NCI-H2029 treated with DMSO at 0.1 percent for 48 hours (cell line): ENCODE measurements at regions not wholly inside any gene's neighbourhood (a gene's known extent, or its start where the extent isn't known, plus 50 kb on each side); places are given as distances from the start of the nearest gene placed in this dataset.

ENCODE experiments used
- DNase-seq: peaks from one replicate; lab custom pipeline; 2025; lab: John Stamatoyannopoulos, UW

DNA sequence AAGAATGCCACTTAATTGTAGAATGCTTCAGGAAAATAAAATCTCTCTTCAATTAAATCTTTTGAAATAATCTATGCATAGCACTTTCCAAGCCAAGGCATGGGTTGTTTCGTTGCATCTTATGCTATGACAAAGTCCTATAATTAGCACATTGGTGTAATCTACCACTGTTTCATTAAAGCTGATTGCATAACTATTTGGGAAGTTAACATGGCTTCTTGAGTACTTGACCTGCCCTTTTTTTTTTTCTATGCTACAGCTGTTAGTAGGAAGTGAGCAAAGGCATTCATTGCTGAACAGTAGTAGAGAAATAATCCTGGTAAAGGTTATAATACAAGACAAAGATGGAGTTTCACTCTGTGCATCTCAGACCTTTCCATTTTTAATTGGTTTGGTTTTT lies 557.2 kb upstream of the CELF2 start:
- DNase-seq = no peak

DNA sequence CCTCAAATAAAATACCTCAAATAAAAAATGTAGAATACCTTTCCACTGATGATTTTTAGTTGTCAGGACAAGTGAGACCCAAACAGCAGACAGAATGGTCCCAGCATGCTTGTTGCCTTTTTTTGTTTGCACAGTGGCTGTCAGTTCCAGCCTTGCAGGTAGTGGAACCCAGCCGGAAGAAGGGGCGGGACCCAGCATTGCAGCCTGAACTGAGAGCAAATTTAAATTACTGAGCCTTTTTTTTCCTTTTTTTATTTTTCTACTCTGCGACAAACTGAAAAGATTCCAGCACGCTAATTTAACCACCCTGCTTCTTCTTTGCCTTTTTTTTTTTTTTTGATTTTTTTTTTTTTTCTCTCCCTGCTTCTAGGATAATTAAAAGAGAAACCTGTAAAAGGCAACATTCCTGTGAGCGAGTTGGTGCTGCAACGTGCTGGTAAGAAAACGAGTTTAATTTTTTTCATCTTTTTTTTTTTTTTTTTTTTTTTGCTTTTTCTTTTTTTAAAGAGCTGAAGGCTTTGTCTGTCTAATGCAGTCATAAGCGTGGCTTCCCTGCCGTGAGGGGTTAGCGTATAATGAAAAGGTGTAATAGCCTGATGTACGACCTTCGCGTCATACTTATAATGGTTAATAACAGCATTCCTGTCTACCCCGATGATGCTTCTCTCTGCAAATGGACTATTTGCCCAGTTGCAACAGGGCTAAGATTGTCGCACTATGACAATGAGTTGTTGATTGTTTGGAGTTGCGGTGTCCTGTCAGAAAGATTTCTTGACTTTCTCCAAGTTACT lies 555.3 kb upstream of the CELF2 start:
- DNase-seq = no peak

DNA sequence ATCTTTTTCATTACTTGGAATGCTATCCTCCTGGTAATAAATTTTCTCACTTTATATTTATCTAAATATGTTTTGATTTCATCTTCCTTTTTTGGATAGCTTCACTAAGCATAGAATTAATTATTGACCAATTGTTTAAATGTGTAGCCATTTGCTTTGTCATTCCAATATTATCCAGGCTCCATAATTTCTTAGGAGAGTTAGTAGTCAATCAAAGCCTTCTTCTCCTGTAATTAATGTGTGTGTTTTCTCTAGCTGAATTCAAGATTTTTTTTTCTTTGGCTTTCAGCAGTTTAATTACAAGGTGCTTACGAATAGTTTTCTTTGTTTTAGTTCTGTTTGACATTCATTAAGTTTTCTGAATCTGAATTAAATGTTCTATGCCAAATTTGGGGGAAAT lies 545.9 kb upstream of the CELF2 start:
- DNase-seq = no peak

DNA sequence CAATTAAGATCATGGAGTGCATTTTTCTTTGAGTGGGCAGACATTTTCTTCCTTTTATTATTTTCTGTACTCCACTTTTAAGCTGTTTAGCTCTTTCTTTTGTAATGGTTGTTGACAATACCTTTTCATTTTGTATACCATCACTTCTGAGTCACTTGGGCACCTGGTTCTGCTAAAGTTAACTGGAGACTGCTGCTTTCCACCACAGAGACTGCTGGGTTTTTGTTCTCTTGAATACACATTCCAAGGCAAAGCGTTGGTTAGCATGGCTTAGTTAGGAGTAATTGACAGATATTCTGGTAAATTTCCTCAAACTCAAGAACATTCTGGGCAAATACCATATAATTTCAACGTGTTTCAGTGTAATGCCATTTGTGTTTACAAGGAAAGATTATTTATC lies 541.9 kb upstream of the CELF2 start:
- DNase-seq = no peak

DNA sequence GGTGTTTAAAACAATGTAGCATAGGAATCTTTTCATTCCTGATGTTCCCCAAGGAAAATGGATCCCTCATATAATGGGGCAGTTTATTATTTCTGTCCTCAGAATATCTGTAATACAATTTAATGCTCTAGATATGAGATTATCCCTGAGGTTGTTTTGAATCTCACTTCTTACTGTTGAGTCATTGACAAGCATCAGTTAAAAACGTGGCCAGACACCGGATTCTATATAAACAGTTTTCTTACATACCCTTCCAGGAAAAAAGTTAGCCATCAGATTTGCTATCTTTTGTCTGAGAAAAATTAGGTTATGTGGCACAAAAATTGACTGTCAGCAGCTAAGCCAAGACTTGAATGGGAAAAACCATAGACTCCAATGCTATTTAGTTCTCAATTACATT lies 539.8 kb upstream of the CELF2 start:
- no peak for DNase-seq

DNA sequence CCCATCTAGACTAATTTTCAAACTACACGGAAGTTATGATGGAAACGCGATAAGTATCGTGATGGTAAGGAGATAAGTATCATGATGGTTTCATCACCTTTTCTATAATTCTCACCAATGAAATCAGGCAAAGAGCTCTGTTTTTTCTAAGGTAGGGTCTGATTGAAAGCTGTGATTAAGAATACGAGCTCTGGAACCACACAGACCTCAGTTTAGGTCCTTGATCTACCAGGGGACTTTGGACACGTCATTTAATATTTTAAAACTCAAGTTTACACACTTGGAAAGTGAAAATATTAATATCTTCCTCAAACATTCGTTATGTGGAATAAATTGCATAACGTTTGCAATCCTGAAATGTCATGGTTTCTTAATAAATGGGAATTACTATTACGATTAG lies 538.2 kb upstream of the CELF2 start:
- DNase-seq = no peak

DNA sequence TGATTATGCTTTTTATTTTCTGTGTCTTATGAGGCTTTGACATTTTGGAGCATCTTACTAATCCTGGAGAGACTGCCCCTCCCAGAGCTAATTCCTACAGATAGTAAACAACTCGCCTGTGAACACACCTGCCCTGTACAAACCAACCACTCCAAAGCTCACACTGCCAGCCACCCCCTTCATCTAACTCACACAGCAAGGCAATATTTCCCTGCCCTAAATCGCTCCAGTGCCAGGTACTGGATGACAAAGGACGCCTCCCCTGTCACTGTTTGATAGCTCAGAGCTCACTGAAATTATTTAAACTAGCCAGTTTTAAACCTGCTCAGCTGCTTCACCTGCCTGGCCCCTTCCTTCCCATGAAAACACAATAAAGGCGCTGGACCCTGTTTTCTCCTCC lies 535.1 kb upstream of the CELF2 start:
- DNase-seq = no peak

DNA sequence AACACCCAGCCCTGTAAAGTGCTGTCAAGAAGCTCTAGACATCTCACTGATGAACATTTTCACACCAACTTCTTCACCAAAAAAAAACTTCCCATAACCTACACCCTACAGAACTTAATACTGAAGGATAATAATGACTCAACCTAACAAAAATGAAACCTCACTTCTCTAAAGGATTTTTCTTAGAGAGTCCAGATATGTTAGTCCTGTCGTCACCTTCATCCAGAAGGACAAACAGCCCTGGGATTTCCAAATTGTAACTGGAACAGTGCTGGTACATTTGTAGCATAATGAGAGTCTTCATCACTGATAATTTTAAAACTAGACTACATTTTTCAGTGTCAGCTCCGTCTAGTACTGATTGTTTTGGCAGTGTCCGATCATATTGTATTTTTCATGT lies 528.6 kb upstream of the CELF2 start:
- no peak for DNase-seq

DNA sequence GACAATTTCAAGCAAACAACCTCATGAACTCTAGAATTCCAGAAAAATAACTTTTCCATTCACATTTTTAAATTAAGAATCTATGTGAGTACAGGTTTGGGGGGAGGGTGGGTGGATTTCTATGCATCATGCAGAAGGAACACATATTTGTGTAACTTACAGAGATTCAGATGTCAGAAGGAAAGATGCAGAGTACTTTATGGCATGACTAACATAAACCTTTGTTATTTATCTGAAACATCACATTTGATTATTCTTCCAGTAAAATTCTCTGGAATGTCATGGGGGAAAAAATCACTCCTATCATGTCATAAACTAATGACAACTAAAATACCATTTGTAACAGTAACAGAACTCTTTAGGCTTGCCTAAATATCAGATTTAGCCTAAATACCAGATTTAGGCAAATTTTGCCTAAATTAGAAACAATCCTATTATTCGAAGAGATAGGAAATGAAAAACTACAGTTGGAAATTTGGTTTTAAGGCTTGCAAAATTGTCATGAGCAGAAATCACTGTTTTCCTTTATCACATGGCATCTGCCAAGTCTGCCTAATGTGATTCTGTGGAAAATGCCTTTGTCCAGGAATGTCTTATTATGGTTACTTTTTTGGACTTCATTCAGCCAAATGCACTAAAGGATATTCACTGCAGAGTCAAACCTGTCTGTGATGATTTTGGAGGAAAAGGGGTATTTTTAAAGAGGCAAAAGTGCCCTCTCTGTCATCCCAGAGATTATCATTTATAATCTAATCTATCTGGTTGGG lies 527.7 kb upstream of the CELF2 start:
- no peak for DNase-seq

DNA sequence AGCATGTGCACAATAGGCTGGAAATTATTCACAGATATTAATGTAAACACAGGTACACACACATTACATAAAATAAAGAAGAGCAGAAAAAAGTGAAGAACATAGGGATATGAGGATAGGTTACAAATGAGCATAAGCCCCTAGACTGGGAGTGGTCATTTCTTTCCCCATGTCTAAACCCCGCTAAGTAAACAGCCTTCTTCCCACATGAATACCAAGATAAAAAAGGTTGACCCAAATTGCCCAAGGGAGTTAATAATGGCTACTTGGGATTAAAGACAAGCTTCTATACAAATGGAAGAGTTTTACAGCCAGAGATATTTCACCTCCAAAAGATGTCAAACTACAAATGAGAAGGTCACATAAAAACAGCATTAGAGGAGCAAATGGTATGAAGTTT lies 527.1 kb upstream of the CELF2 start:
- DNase-seq = no peak

DNA sequence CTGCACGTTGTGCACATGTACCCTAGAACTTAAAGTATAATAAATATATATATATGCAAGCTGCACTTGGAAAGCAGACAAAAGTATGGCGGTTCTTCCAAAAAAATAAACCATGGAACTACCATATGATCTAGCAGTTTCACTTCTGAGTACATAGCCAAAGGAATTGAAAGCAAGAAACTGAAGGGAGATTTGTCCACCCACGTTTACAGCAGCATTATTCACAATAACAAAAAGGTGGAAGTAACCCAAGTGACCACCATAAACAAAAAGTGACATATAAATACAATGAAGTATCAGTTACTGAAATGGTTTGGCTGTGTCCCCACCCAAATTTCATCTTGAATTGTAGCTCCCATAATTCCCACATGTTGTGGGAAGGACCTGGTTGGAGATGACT lies 525.3 kb upstream of the CELF2 start:
- DNase-seq = no peak

DNA sequence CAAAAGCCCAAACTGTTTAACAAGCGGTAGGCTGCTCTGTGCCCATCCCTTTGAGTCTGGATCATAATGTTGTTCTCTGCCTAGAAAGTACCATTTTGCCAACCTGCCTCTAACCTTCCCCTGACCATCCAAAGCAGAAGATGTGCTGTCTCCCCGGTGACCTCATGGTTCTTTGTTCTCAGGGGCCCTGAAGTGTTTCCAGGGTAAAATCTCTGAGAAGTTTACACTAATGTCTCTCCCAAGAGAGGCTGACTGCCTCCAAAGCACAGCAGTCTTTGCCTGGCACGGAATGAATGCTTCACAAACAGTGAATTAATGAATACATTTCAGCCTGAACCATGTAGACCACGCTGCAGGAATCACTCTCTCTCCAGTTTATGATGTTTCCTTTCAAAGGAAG lies 523.8 kb upstream of the CELF2 start:
- no peak for DNase-seq

DNA sequence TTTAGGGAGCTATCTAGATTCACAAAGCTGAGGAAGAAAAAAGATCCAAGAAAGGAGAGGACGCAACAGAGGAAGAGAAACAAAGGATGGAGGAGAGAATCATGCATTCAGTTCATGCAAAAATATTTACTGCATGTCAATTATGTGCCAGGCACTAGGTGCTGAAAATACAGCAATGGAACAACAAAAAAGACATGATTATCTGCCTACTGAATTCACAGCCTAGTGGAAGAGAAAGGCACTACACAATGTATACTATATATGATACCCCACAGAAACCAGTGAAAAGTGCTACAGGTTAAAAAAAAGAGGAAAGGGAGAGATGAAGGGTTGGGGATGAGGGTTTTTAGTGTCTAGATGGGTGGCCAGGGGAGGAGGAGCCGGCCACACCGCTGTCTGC lies 520.4 kb upstream of the CELF2 start:
- no peak for DNase-seq

DNA sequence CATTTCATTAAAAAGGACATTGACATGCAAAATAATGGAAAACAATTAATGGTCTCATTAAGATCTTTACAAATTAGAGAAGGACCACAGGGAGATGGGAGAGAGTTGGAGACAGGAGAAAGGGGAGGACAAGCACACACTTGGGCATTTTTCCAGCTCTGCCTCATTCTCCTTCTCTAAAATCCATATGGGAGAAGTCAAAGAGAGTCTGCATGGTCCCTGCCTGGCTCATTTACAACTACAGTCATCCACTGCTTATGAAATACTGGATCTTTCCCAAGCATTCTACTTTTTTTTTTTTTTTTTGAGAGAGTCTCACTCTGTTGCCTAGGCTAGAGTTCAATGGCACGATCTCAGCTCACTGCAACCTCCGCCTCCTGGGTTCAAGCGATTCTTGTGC lies 518.9 kb upstream of the CELF2 start:
- no peak for DNase-seq

DNA sequence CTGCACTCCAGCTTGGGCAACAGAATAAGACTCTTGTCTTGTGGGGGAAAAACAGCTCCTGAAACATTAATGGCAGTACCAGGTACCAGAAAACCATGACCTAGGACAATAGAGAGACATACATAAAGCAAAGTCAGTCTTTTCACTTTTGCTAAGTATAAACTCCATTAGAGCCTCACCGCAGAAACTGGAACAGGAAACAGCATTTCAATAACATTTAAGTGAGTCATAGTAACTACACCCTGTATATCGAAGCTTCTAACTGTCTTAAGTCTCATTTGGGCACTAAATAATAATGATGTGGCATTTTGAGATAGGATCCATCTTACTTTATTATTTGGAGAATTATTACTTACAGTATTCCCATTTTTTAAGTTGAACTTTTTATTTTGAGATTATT lies 517.8 kb upstream of the CELF2 start:
- DNase-seq = no peak

DNA sequence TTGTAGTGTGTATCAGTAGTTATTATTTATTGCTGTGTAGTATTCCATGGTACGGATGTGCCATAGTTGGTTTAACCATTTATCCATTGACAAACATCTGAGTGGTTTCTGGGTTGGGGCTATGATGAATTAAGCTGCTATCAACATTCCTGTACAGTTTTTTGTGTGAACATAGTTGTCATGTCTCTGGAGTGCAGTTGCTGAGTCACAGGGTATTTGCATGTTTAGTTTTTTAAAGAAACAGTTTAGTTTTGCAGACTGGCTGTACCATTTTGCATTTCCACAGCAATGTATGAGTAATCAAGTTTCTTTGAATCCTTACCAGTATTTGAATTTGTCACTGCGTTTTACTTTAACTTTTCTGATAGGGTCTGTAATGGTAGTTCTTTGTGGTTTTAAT lies 516.7 kb upstream of the CELF2 start:
- no peak for DNase-seq

DNA sequence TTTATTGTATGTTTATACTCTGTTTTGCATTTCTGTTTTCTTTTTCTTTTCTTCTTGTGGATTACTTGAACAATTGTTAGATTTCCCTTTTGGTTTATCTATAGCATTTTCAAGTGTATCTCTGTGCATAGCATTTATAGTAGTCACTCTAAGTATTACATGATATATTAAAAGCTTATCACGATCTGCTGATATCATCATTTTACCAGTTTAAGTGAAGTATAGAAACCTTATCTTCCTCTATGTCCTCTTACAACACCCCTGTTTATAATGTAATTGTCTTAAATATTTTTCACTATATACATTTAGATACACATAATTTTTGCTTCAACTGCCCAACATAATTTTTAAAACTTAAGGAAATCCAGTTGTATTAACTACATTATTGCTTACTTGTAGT lies 513.9 kb upstream of the CELF2 start:
- no peak for DNase-seq

DNA sequence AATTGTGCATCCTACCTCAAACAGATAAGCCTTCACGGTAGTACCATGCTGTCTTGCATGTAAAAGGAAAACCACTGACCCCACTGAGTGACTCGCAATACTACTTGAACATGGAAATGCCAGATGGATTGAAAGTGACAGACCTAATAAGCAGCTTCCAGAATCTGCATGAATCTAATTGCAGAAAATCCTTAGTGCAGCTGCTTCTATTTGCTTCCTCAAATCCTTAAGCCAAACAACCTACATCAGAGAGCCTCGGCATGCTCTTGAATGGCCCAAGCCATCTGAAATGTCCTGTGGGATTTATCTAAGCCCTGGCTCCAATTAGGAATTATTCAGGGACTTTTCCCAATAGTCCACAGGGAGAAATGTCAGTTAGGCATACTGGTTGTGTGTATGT lies 509.5 kb upstream of the CELF2 start:
- DNase-seq = no peak

DNA sequence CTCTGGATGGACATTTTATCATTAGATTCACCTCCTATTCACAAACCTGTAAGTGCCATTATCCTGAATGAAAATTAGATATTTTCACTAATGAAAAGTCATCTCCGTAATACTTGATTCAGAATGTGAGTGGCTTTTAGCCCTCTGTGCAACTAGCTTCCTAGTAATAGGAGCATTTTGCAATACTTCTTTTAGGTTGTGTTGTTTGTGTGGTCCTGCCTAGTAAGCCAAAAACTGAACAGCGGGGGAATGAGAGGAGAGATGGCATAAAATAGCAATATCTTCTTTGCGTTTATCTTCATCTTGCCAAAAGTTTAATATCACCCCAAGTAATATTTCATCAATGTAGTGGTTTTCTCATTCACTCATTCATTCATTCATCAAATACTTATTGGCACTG lies 507.5 kb upstream of the CELF2 start:
- no peak for DNase-seq

DNA sequence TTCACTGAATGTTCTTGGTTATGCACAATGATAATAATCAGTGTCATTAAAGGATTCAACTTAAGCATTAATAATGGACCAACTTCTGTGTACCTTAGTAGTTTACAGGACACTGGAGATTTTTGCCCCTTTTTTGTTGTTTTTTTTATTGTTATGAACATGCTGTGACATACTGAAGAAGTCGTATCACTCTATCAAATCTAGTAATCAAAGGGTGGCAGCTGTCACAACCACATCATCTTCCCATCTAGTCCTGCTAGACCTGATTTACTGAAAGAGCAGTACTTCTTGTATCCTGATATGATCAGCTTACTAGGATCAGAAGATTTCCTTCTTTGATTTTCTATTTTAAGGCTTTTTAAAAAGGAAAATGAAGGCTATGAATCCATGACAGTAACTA lies 504.6 kb upstream of the CELF2 start:
- no peak for DNase-seq

DNA sequence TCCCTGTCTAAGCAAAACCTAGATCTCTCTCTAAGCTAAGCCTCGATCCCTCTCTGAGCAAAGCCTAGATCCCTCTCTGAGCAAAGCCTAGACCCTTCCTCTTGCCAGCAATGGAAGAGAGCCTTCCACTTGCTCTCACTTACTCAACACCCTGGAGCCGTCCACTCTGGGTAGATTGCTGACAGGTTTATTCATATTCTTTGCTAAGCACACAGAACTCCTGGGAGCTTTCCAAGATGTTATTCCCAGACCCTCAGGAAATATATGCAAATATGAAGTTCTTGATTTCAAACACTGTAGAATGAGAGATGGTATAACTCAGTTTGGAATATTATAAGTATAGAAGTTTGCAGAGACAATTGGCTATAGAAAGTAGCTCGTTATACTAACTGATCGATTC lies 503.8 kb upstream of the CELF2 start:
- DNase-seq = no peak

DNA sequence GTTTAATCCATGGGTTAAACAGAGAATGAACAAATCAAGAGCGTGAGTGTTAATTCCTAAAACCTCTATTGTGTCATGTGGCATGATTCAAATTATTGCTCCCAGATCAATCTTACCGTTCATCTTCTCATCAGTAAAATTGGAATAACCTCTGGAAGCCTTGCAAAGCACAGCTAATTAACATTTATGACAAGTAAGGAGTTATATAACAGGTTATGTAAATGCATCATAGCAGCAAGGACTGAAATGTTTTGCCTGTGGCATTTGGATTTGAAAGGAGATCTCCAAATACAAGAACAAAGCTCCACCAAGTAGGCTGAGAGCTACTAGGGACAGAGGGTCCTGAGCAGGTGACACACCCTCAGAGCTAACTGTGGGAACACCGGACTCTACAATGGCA lies 502.9 kb upstream of the CELF2 start:
- DNase-seq = no peak

DNA sequence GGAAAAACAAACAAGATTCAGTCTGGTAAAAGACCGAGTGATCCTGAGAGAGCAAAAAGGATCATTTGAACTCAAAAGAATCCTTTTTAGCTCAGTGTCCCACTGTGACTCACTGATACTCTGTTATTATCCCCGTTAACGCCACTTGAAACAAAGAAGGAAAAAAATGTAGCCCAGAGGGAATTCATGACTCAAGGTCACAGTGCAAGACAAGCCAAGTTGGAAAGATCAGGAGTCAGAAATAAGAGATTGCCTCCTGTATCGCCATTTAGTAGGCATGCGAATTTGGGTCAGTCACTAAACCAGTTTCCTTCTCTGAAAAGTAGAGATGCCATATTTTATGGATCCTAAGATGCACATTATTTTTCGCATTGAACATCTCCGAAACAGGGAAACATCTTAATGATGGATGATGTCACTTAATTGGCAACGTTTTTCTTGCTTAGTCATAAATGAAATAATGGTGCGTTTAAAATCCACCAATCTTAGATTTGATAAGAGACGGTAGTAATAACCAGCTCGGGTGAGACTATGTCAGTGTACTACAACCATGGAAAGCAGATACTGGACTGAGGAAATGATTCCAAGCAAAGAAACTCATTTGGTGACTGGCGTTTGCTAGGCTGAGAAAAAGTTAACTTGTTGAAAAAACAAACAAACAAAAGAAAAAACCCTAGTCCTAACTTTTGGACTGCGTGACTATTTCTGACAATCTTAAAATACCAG lies 502.0 kb upstream of the CELF2 start:
- DNase-seq = no peak
